H1 (cell line): ENCODE measurements at regions not wholly inside any gene's neighbourhood (a gene's known extent, or its start where the extent isn't known, plus 50 kb on each side); places are given as distances from the start of the nearest gene placed in this dataset.
A peak's percentile ranks its signal among the peaks of the same experiment; 100 is the strongest.

ENCODE experiments used
- CTCF ChIA-PET: fragments of 300-600 bp; sonication (Branson Sonifier 250); formaldehyde crosslinking; loops from one replicate; lab custom pipeline; 2021; ENCODE audit not compliant: partially characterized antibody; lab: Charles Lee
- POLR2A ChIA-PET: fragments of 300-600 bp; sonication (Branson Sonifier 250); formaldehyde crosslinking; loops from one replicate; lab custom pipeline; 2021; ENCODE audit warnings: inconsistent platforms; ENCODE audit not compliant: partially characterized antibody; lab: Charles Lee
- DNase-seq, 2 experiments: peaks; one replicate each; pipeline versions ENCODE4 v3.0.0 to v3.0.0-alpha.2; 2010 to 2022; ENCODE audit warnings: low spot score in 2 of 2, low read depth in 1 of 2, mixed read lengths in 1 of 2
- FAIRE-seq: peaks from 2 replicates; lab custom pipeline; 2011; peaks lifted over from hg19 to GRCh38; lab: Jason Lieb, UNC
- H2AFZ ChIP-seq: 2 replicates; pipeline ENCODE4 v1.8.1; 2012; ENCODE audit warnings: low read length, inconsistent platforms
- H2AK5ac ChIP-seq: 2 replicates; pipeline ENCODE4 v1.6.1; 2013; ENCODE audit warnings: low read depth, low read length
- H2BK120ac ChIP-seq: replicated peaks from 2 replicates; pipeline ENCODE3; 2013; ENCODE audit warnings: low read depth, low read length, inconsistent platforms
- H2BK12ac ChIP-seq: 2 replicates; pipeline ENCODE4 v1.6.1; 2013; ENCODE audit warnings: low read depth, low read length
- H2BK15ac ChIP-seq: 2 replicates; pipeline ENCODE4 v1.6.1; 2013; ENCODE audit warnings: low read length
- H2BK20ac ChIP-seq: 2 replicates; pipeline ENCODE4 v1.6.1; 2013; ENCODE audit warnings: low read length
- H2BK5ac ChIP-seq: 2 replicates; pipeline ENCODE4 v1.6.1; 2013; ENCODE audit warnings: low read depth, low read length
- H3K14ac ChIP-seq: 2 replicates; pipeline ENCODE4 v1.6.1; 2013; ENCODE audit warnings: inconsistent platforms; ENCODE audit not compliant: insufficient read length
- H3K18ac ChIP-seq: 2 replicates; pipeline ENCODE4 v1.6.1; 2013; ENCODE audit warnings: low read length; ENCODE audit errors: extremely low read depth
- H3K23ac ChIP-seq: 2 replicates; pipeline ENCODE4 v1.6.1; 2013; ENCODE audit warnings: inconsistent platforms; ENCODE audit not compliant: insufficient read length
- H3K23me2 ChIP-seq: 2 replicates; pipeline ENCODE4 v1.6.1; 2013; ENCODE audit warnings: low read depth, low read length
- H3K27ac ChIP-seq: 2 replicates; pipeline ENCODE4 v1.6.1; 2011; ENCODE audit warnings: low read depth, low read length, inconsistent platforms
- H3K27me3 ChIP-seq, 4 experiments: replicated peaks in 1 of 4; 1 replicate in 1 of 4; 2 replicates in 3 of 4; pipeline versions ENCODE4 v1.6.1 to v1.8.1; 2011 to 2013; ENCODE audit warnings: low read length in 3 of 4, mild to moderate bottlenecking in 3 of 4, inconsistent platforms in 2 of 4, mixed read lengths in 2 of 4, moderate library complexity in 1 of 4; ENCODE audit not compliant: control insufficient read depth in 3 of 4, insufficient read depth in 3 of 4; ENCODE audit errors: extremely low read depth in 1 of 4
- H3K36me3 ChIP-seq, 4 experiments: 2 replicates each; pipeline versions ENCODE4 v1.6.1 to v1.8.1; 2011 to 2013; ENCODE audit warnings: mild to moderate bottlenecking in 4 of 4, low read length in 3 of 4, moderate library complexity in 2 of 4, control low read depth in 1 of 4, inconsistent platforms in 1 of 4; ENCODE audit not compliant: insufficient read depth in 4 of 4, control insufficient read depth in 2 of 4
- H3K4ac ChIP-seq: replicated peaks from 2 replicates; pipeline ENCODE3; 2013; ENCODE audit warnings: low read length, low read depth, mixed read lengths, inconsistent platforms; ENCODE audit not compliant: insufficient read length
- H3K4me1 ChIP-seq, 4 experiments: replicated peaks in 1 of 4; 1 replicate in 1 of 4; 2 replicates in 3 of 4; pipeline versions ENCODE4 v1.6.1 to v1.8.1; 2011 to 2013; ENCODE audit warnings: low read length in 3 of 4, inconsistent platforms in 2 of 4, mixed read lengths in 1 of 4; ENCODE audit not compliant: insufficient read depth in 4 of 4, control insufficient read depth in 3 of 4
- H3K4me2 ChIP-seq, 2 experiments: 2 replicates each; pipeline versions ENCODE4 v1.6.1 to v1.8.1; 2011 to 2013; ENCODE audit warnings: low read depth in 2 of 2, low read length in 2 of 2, control low read depth in 1 of 2, inconsistent platforms in 1 of 2, mild to moderate bottlenecking in 1 of 2; ENCODE audit not compliant: insufficient read depth in 1 of 2
- H3K4me3 ChIP-seq, 4 experiments: fragments of 200-600, 300-600 bp in 1 of 4; sonication (generic), shearing (Covaris generic), sonication (Bioruptor Twin) in 1 of 4; 2 replicates each; pipeline versions ENCODE4 v1.5.1 to v1.8.1; 2011 to 2016; ENCODE audit warnings: low read length in 4 of 4, low read depth in 3 of 4, control low read depth in 2 of 4, inconsistent platforms in 2 of 4, mild to moderate bottlenecking in 2 of 4, mixed read lengths in 1 of 4, moderate library complexity in 1 of 4; ENCODE audit not compliant: insufficient read depth in 2 of 4; ENCODE audit errors: extremely low read depth in 1 of 4
- H3K56ac ChIP-seq: replicated peaks from 2 replicates; pipeline ENCODE3; 2013; ENCODE audit warnings: low read depth, mild to moderate bottlenecking, mixed read lengths, low read length, inconsistent platforms; ENCODE audit not compliant: insufficient read length
- H3K79me1 ChIP-seq: 2 replicates; pipeline ENCODE4 v1.6.1; 2013; ENCODE audit warnings: low read depth, low read length, control low read depth
- H3K79me2 ChIP-seq, 2 experiments: 2 replicates each; pipeline versions ENCODE4 v1.6.1 to v1.8.1; 2012 to 2013; ENCODE audit warnings: low read length in 2 of 2, mild to moderate bottlenecking in 2 of 2, inconsistent platforms in 1 of 2; ENCODE audit not compliant: insufficient read depth in 2 of 2, control insufficient read depth in 1 of 2
- H3K9ac ChIP-seq, 4 experiments: replicated peaks in 1 of 4; 1 replicate in 1 of 4; 2 replicates in 3 of 4; pipeline versions ENCODE4 v1.6.1 to v1.8.1; 2011 to 2013; ENCODE audit warnings: low read depth in 3 of 4, low read length in 3 of 4, control low read depth in 2 of 4, mild to moderate bottlenecking in 2 of 4, moderate library complexity in 2 of 4, inconsistent platforms in 1 of 4; ENCODE audit errors: extremely low read depth in 1 of 4
- H3K9me3 ChIP-seq, 2 experiments: 2 replicates each; pipeline versions ENCODE4 v1.6.1 to v1.8.1; 2012 to 2013; ENCODE audit warnings: mild to moderate bottlenecking in 2 of 2, moderate library complexity in 2 of 2, control low read depth in 1 of 2, inconsistent platforms in 1 of 2, low read depth in 1 of 2, low read length in 1 of 2, mixed read lengths in 1 of 2; ENCODE audit not compliant: insufficient read depth in 2 of 2
- H4K20me1 ChIP-seq, 2 experiments: replicated peaks in 1 of 2; 2 replicates each; pipeline versions ENCODE3 to v1.8.1; 2011 to 2013; ENCODE audit warnings: inconsistent platforms in 2 of 2, low read length in 2 of 2, mild to moderate bottlenecking in 1 of 2; ENCODE audit not compliant: insufficient read depth in 2 of 2, control insufficient read depth in 1 of 2
- H4K5ac ChIP-seq: 2 replicates; pipeline ENCODE4 v1.6.1; 2013; ENCODE audit warnings: low read length, low read depth, mixed read lengths, inconsistent platforms; ENCODE audit not compliant: insufficient read length
- H4K8ac ChIP-seq: 2 replicates; pipeline ENCODE4 v1.8.0; 2013; ENCODE audit warnings: mild to moderate bottlenecking, moderate library complexity, low read length, inconsistent platforms; ENCODE audit not compliant: insufficient read depth; ENCODE audit errors: extremely low read depth
- H4K91ac ChIP-seq: replicated peaks from 2 replicates; pipeline ENCODE3; 2013; ENCODE audit warnings: low read length, mixed read lengths, inconsistent platforms; ENCODE audit not compliant: insufficient read length
- CTBP2 ChIP-seq: IDR thresholded peaks from 2 replicates; pipeline ENCODE4 v1.7.0; 2011; ENCODE audit warnings: borderline replicate concordance, mild to moderate bottlenecking, moderate library complexity, mixed read lengths, low read length; ENCODE audit not compliant: insufficient read depth, insufficient read length
- EGR1 ChIP-seq: IDR thresholded peaks from 2 replicates; pipeline ENCODE4 v1.6.1; 2011; ENCODE audit warnings: low read depth, low read length, borderline replicate concordance
- EZH2 ChIP-seq: fragments of 200-600 bp; sonication (generic); IDR thresholded peaks from 2 replicates; pipeline ENCODE4 v1.7.1; 2012; ENCODE audit warnings: low read depth, mild to moderate bottlenecking, moderate library complexity, low read length, inconsistent platforms; ENCODE audit not compliant: severe bottlenecking
- KDM5A ChIP-seq: fragments of 200-600 bp; IDR thresholded peaks from 2 replicates; pipeline ENCODE4 v1.7.1; 2012; ENCODE audit warnings: mild to moderate bottlenecking, low read length, inconsistent platforms, mixed read lengths
- MAFK ChIP-seq: IDR thresholded peaks from 2 replicates; pipeline ENCODE4 v1.6.1; 2012; ENCODE audit warnings: low read depth, mild to moderate bottlenecking, improper control_type of control experiment, low read length
- NRF1 ChIP-seq: IDR thresholded peaks from 2 replicates; pipeline ENCODE4 v1.6.1; 2011; ENCODE audit warnings: mild to moderate bottlenecking, low read depth, low read length, improper control_type of control experiment
- SIN3A ChIP-seq, 2 experiments: IDR thresholded peaks in 1 of 2; conservative IDR thresholded peaks in 1 of 2; 2 replicates each; pipeline ENCODE4 v1.6.1; 2011 to 2012; ENCODE audit warnings: low read length in 2 of 2, improper control_type of control experiment in 1 of 2, low read depth in 1 of 2, mild to moderate bottlenecking in 1 of 2
- SIX5 ChIP-seq: IDR thresholded peaks from 2 replicates; pipeline ENCODE4 v1.6.1; 2011; ENCODE audit warnings: mild to moderate bottlenecking, low read depth, low read length
- SP1 ChIP-seq: IDR thresholded peaks from 2 replicates; pipeline ENCODE4 v1.6.1; 2011; ENCODE audit warnings: low read depth, low read length
- SRF ChIP-seq: IDR thresholded peaks from 2 replicates; pipeline ENCODE4 v1.6.1; 2011; ENCODE audit warnings: mild to moderate bottlenecking, low read depth, low read length, moderate library complexity
- TAF1 ChIP-seq: IDR thresholded peaks from 2 replicates; pipeline ENCODE4 v1.6.1; 2011; ENCODE audit warnings: mild to moderate bottlenecking, low read depth, low read length
- TAF7 ChIP-seq: optimal IDR thresholded peaks from 2 replicates; pipeline ENCODE3; 2011; ENCODE audit warnings: low read depth, mild to moderate bottlenecking, inconsistent platforms, low read length, moderate library complexity, borderline replicate concordance
- YY1 ChIP-seq: IDR thresholded peaks from 2 replicates; pipeline ENCODE4 v1.6.1; 2011; ENCODE audit warnings: low read depth, mild to moderate bottlenecking, low read length
- WGBS, 2 experiments: shearing (Covaris generic) in 1 of 2; methylation state at CpG; one replicate each; pipeline versions ENCODE4 v1.1.6 to v1.1.7; 2013 to 2015; ENCODE audit warnings: low lambda C conversion rate in 2 of 2, mixed read lengths in 2 of 2, inconsistent platforms in 1 of 2, low coverage in 1 of 2, missing lambda C conversion rate in 1 of 2; ENCODE audit not compliant: insufficient replicate concordance in 2 of 2, insufficient coverage in 1 of 2, insufficient read length in 1 of 2; ENCODE audit errors: extremely low coverage in 1 of 2, missing lambda C conversion rate in 1 of 2; 5-methylcytosine and 5-hydroxymethylcytosine counted together

GRCh38 chr4:119977076-119977940 is 89.3 kb downstream of the MAD2L1 start:
- ChIA-PET CTCF (no interaction called here), POLR2A (interaction anchor here (0.8 to 1.8 kb wide), 2 partner anchors 10 to 86 kb away, joined by 3 to 5 read pairs; no protein-coding TSS in a partner anchor)
- Histone ChIP-seq H2BK120ac (peak overlapping the region; percentile 57), H3K18ac (peak overlapping the region; percentile 34; the same call in 1 of the 2 replicates), H3K79me1 (no peaks in the 10 kb centered on the region), H3K4me3 (no peak overlapping the region), H3K4me2 (no peak overlapping the region), H3K9me3 (no peaks in the 10 kb centered on the region), H3K27me3 (no peaks in the 10 kb centered on the region), H2BK5ac (no peak overlapping the region), H3K27ac (no peak overlapping the region), H3K56ac (no peak overlapping the region), H3K4ac (no peak overlapping the region), H3K79me2 (no peaks in the 10 kb centered on the region), H2AFZ (peak overlapping the region; percentile 75; the same call in 1 of the 2 replicates), H4K5ac (no peak overlapping the region), H4K20me1 (no peaks in the 10 kb centered on the region), H4K8ac (no peak overlapping the region), H2AK5ac (no peak overlapping the region), H3K36me3 (no peaks in the 10 kb centered on the region), H3K9ac (no peak overlapping the region), H3K4me1 (peaks cover 0 to 7% (median 1%) of the 10 kb centered on the region in 4 experiments; a peak in 1 of 7 replicates), H2BK15ac (no peak overlapping the region), H3K23me2 (no peaks in the 10 kb centered on the region), H2BK12ac (no peak overlapping the region), H3K14ac (no peak overlapping the region), H3K23ac (no peak overlapping the region), H4K91ac (no peak overlapping the region), H2BK20ac (no peak overlapping the region)
- FAIRE-seq (peak; percentile 76), DNase-seq (no peak)
- 78% methylated on average over 9 of the region's 9 CpGs; no CpG with 5 or more reads in 1 of the 2 experiments for WGBS, 2 experiments
- TF ChIP-seq TAF7 (no peak), EZH2 (no peak), SIX5 (no peak), SIN3A (conservative IDR thresholded peaks at IDR 0.05 in 1 of 2, IDR thresholded peaks at IDR 0.05 in 1 of 2; ENCODE audit: low read depth in 1 of 2, low read length in 2 of 2) (no peak), KDM5A (no peak), SRF (no peak), TAF1 (no peak), SP1 (no peak), MAFK (no peak), CTBP2 (no peak), YY1 (no peak), EGR1 (no peak), NRF1 (no peak)
